GM19238 (cell line): ENCODE measurements at regions not wholly inside any gene's neighbourhood (a gene's known extent, or its start where the extent isn't known, plus 50 kb on each side); places are given as distances from the start of the nearest gene placed in this dataset.
"Not testable (repeated sequence)": the region's sequence is repeated elsewhere in the genome, so short reads cannot be mapped to it uniquely, and the experiment has no call there.

Source experiments
- DNase-seq: peaks from one replicate; pipeline ENCODE4 v3.0.0; 2011; ENCODE audit warnings: low spot score; ENCODE audit not compliant: insufficient read length

DNA sequence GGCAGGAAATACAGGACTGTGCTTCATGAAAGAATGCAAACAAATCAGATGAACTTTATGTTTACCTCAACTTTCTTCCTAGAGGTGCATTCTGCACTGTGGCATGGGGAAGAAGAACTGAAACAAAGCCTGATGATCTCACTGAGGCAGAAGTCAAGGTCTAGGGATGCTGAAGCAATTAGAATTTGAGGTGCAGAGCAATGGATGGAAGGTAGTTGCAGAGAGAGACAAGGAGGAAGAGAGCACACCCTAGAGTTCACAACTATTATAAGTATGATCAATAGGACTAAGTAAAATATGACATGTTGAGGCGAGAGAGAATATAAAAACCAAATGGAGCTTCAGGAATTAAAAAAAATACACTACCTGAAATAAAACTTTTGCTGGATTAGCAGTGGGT is 420.1 kb downstream of the EDEM1 start:
- DNase-seq: no peak

DNA sequence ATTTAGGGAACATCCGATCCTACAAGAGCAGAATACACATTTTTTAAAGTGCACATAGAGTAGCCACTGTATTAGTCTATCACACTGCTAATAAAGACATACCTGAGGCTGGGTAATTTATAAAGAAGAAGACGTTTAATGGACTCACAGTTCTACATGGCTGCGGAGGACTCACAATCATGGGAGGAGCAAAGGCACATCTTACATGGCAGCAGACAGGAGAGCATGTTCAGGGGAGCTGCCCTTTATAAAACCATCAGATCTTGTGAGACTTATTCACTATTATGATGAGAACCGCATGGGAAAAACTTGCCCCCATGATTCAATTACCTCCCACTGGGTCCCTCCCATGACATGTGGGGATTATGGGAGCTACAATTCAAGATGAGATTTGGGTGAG is 421.5 kb downstream of the EDEM1 start:
- DNase-seq: not testable (repeated sequence)

DNA sequence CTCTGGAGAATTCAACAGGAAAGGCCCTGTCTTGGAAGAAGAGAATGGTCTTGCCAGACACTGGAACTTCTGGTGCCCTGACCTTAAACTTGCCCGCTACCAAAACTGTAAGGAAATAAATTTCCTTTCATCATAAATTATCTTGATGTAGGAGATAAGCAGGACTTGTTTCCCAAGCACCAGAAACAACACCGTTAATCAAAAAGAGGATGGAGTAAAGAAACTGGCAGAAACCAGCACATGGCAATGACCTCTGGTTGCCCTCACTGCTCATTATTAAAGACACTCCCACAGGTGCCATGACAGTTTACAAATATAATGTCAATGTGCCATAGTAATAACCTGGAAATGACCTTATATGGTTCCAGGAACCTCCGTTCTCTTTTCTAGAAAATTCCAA is 426.1 kb downstream of the EDEM1 start:
- no peak for DNase-seq

DNA sequence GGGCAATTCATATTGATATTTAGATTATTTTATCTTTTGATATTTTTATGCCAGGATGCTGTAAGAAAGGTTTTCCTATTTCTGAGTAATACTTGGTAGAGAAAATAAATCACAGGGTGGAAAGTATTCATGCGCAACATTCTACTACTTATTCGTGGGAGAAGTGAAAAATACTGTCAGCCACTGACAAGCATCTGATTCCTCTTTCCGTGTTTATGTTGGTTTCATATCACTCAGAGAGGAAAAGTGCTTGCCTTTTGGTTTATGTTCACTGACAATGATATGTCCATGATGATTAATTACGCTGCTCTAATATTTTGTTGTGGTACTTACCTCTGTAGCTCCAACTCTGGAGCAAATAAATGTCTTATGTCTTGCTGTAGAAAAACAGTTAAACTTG is 429.4 kb downstream of the EDEM1 start:
- DNase-seq: no peak

DNA sequence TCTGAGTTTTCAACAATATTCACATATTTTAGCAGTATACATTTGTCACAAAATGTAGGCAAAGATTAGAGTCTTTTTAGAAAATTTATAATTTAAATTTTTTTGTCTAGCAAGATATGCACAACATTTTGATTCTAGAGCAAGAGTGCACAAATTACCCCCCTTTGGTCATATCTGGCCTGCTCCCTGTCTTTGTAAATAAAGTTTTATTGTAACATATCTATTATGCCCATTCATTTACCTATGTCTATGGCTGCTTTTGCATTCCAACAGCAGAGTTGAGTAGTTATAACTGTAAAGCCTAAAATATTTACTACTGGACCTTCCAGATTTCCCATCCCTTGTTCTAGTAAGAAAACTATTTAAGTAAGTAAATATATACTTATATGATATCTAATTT is 430.7 kb downstream of the EDEM1 start:
- DNase-seq: no peak

DNA sequence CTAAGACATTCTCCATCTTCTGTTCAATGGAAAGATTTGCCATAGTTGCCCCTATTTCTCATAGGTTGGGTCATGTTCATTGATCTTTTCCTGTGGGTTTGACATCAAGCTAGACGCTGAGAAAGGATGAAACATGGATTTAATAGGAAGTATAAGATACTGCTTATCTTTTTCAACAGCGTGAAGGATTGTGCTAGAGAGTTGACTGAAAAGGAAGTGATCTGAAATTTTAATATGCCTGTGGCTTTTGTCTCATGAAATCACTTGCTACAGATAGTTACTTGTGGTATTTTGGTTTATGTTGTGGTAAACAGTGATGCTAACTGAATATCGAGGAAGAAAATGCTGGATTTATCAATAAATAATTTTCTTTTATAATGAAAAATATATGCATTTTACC is 442.9 kb downstream of the EDEM1 start:
- no peak for DNase-seq

DNA sequence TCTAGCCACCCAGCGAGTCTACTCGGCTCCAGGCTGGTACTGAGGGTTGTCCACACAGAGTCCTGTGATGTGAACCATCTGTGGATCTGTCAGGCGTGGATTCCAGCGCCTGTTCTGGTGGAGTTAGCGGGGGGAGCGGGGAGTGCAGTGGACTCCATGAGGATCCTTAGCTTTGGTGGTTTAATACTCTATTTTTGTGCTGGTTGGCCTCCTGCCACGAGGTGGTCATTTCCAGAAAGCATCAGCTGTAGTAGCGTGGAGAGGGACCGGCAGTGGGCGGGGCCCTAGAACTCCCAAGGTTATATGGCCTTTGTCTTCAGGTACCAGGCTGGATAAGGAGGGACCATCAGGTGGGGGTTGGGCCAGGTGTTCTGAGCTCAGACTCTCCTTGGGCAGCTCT is 446.5 kb downstream of the EDEM1 start:
- no peak for DNase-seq

DNA sequence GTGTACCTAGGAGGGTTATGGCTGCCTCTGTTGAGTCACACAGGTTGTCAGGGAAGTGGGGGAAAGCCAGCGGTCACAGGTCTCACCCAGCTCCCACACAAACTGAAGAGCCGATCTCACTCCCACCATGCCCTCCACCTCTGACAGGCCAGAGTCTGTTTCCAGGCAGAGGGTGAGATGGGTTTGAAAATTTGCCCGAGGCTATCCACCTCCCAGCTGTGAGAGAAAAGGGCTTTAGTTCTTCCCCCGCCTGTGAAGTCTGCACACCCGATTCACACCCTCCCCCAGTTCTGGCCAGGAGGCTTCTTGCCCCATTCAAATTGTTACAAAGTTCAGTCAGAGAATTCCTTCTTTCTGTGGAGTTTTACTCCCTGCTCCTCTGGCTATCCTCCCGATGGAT is 446.9 kb downstream of the EDEM1 start:
- no peak for DNase-seq

DNA sequence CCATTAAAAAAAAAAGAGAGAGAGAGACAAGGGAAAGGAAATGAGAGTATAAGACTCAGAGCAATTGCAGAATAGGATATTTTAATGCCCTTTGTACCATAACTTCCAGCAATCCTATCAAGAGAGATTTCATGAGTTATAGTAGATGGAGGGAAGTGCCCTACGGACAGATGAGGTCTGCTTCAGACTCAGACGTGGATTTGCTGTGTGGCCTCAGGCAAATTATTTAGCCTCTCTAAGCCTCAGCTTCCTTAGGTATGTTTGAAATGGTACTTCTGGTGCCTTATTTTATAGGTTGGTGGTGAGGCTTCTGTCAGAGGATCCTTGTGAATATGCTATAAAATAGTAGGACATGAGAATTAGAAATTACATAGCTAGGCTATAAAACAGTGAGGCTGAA is 448.2 kb downstream of the EDEM1 start:
- no peak for DNase-seq

DNA sequence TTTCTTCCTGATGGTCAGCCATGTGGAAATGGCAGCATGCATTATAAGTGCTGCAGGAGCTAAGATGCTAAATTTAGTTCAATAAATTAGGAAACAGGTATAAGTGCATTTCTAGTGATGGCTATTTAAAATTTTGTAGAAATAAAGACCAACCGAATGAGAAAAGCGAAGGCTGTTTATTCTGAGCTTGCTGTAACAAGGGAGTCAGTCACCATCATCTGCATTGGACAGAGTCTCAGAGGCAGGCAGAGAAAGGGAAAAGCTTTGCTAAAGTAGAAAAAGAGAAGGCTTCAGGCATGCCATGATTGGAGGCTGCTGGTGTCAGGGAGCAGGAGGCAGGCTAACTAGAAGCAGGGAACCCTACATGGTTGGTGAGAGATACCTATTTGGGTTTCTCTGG is 451.0 kb downstream of the EDEM1 start:
- DNase-seq: no peak

DNA sequence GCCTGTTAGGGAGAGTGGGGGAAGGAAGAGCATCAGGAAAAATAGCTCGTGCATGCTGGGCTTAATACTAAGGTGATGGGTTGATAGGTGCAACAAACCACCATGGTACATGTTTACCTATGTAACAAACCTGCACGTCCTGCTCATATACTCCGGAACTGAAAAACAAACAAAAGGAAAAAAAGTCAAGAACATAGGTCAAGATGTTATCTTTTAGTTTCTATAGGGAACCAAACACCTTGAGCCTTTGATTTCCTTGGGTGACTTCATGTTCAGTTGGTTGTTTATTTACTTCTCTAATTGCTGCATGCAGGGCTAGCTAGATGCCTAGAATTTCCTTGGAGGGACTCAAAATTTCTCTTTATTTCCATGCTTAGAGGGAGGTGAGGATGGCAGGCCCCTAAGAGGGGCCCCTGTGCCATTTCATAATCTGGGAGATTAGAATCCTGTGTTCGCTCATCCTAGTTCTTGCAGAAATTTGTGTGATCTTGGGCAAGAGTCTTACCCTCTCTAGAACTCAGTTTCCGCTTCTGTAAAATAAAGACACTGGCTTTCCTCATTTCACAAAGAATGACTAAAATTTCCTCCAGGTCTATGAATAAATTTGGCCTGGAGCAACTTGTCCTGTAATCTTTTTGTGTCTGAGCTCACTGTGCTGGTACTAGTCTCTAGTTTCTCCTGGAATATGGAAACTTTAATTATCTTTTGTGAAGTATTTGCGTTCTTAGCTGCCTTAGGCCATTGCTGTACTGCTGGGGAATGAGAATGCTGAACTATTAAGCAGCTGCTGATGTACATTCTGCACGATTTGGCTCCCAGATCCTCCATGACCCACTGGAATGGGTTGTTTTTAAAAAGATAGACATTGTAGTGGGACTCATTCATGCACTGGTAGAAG is 457.5 kb downstream of the EDEM1 start:
- DNase-seq: no peak

DNA sequence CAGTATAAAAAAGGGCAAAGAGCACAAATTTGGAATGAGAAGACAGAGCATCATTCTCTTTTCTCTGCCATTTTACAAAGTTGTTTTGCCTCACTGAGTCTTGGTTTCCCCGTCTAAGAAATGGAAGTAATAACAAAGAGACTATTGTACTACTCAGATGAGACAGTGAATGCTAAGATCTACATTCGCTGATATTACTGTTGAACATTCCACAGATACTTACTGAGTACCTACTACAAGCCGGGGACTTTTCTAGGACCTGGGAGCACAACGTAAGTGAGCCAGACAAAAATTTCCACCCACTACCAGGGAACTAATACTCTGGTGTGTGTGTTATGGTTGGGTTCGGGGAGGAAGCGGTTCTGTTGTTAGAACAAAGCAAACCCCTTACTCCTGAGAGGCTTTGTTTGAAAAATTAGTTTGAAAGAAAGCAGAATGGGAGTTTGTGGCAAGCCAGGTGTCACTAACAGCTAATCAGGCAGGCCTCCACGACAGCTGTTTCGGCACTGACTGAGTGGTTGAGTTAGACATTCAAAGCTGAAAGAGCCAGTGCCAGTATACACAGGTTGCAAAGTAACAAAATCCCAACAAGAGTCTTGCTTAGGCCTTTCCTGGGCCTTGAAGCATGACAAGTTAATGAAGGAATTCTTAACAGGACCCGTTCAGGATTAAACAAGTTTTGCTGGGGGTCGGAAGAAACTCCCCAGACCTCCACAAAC is 458.3 kb downstream of the EDEM1 start:
- DNase-seq: no peak

DNA sequence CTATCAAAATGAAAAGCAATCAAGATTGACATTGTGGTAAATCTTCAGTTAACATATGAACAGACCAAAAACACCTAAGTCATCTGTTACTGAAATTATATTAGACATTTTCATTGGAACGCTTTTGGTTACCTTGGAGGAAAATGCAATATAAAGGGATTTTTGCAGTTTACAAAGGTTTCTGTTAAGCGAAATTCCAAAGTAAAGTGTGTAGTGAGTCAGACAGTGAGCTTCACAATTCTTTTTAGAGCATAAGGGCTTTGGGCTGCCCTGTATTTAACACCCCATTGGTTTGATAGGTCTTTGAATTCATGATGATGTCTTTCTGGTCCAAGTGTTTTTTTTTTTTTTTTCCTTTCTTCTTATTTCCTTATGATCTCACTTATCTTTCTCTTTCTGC is 462.8 kb downstream of the EDEM1 start:
- DNase-seq: no peak

DNA sequence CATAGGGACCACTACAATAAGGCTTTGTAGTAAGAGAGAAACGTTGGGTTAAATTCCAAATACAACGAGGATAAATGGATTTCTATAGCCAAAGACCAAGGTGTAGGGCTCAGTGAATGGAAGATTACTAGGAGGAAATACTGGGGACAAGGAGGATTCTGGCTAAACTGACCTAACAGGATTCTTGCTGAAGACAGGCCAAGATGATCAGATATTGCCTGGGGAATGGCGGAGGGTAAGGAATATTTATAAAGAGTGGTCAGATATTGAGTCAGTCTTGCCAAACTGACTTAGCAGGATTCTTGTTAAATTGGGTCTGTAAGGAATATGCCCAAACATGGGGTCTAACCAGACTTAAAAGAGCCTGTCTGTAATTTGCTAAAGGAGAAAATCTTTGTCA is 463.8 kb downstream of the EDEM1 start:
- no peak for DNase-seq

DNA sequence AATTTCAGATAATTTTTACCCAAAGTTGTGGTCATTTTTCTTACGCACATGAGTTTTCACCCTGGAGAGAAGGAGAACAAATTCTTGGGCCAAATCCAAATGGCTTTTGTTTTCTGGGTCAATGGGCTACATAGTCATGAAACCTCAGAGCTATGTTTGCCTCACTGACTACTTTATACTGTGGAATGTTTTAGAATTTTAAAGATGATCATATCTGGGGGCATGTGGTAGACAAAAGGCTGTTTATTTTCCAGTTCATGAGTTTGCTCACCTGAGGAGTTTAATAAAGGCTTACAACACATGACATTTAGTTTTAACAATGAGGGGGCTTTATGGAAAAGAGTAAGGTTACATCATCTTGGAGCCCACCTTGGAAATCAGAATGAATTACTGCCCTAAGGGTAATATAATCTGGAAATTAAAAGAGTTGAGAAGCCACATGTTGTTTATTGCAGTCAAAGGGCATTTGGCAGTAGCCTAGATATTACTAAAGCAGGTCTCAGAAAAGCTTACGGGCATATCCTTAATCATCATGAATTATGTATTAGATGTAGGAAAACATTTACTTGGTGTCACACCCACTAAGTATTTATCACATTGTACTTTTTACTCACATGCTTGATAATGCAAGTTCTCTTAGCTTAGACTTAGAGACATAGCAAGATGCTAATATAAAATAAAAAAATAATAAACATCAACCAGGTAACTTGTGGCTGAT is 466.1 kb downstream of the EDEM1 start:
- no peak for DNase-seq

DNA sequence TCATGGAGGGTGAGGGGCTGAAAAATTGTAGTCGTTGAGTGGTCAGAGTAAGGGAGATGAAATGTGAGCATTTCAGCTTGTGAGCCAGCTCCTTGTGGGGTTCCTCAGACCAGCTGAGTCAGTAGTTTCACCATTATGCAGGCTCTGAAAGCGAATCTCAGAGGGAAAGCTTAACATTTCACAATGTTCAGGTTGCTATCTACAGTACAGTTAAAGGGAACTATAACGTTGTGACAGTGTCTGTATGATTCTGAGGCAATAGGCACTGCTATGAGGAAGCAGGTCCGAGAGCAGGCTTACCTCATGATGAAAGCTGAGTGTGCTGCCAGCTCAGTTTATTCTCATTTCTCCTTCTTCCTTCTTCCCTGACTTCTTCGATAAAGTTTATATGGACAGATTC is 469.6 kb downstream of the EDEM1 start:
- no peak for DNase-seq

DNA sequence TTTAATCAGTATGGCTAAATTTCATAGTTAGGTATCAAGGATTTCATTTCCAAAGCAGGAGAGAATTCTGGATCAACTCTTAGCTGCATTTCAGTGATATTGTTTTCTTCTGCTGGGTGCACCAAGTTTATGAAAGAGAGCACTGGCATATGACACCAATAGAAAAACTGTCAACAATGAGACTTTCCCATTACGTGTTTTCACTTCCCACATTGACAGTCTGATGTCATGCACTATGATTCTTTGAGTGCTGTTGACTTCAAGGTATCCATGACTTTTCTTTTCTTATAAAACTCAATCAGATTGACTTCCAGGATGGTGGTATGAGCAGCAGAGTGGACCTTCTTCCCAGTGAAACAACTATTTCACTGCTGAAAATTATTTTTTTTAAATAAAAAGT is 476.1 kb downstream of the EDEM1 start:
- no peak for DNase-seq

DNA sequence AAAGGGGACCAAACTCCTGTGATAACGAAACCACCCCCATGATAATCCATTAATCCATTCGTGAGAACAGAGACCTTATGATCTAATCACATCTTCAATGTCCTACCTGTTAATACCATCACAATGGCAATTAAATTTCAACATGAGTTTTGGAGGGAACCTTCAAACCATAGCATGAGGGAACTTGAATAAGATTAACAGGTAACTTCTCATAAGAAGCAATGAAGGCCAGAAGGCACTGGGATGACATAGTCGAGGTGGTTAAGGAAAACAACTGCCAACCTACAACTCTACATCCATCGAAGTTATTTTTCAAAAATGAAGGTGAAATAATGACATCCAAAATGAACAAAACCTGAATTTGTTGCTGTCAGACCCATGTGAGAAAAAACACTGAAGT is 478.9 kb downstream of the EDEM1 start:
- no peak for DNase-seq

DNA sequence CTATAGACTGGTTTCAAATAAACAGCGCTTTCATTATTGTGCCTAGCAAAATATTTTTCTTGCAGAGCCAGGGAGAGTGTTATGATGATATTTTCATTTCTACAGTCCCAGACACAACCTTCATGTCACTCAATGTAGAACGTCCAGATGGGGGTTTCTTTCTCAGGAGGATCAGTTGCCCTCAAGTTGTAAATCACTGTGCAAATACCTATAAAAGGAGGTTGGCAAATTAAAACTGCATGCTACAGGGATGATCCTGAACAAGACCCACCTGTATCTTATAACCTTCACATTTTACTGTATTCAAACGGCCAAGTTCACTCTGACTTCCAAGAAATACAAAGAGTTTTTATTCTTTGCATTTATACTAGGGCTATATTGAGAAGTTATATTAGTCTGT is 486.0 kb downstream of the EDEM1 start:
- no peak for DNase-seq

DNA sequence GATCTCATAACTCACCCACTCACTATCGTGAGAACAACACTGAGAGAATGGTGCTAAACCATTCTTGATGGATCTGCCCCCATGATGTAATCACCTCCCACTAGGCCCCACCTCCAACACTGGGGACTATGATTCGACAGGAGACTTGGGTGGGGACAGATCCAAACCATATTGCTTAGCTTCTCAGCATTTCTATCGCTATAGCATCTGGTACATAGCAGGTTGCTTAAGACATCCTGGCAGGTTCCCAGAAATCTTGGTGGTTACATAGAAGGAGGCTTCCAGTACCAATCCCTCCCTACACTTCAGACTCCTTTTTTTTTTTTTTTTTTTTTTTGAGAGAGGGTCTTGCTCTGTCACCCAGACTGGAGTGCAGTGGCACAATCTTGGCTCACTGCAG is 487.8 kb downstream of the EDEM1 start:
- no peak for DNase-seq

DNA sequence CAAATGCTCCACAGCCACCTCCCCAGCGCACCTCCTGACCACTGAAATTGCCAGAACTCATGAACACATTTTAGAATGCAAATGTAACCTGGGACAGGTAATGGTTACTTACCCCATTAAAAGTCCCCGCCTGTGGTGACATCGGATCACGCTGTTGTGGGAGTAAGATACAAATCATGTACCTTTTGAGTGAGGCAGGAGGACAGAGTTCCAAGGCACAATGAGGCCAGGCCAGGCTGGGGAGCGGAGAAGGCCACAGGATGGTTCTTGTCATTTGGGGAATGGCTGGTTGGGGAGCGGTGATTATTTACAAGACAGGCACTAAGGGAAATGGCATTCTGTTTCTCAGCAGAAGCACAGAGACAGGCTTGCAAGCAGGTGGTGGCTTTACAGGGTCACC is 490.0 kb downstream of the EDEM1 start:
- DNase-seq: no peak

DNA sequence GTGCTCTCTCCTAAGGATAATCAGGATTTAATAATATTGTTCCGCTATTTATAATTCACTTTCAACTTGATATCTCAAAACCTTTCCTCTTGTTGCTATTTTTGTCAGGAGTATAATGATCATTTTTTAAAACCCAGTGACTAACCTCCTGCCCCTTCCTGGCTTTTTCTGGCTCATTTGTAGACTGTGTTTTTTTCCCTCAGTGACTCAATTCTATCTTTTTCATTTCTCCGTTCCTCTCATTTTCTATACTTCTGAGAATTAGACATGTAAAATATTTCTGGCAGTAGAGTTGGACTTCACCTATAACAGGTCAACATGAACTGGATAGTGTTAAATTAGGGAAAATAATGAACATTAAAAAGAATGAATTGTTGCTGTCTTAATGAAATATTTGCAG is 490.7 kb downstream of the EDEM1 start:
- DNase-seq: no peak
